ENCODE measurements at regions not wholly inside any gene's neighbourhood (a gene's known extent, or its start where the extent isn't known, plus 50 kb on each side); places are given as distances from the start of the nearest gene placed in this dataset.

- no peak for DNase-seq (ENCODE audit: low spot score)
Measured at GRCh38 chr17:33978889-33979288, 276.2 kb upstream of the CCL2 start.

- DNase-seq (ENCODE audit: low spot score), result no peak
Measured at GRCh38 chr17:33980193-33980592, 274.9 kb upstream of the CCL2 start.

GRCh38 chr17:33981711-33982601 is 273.1 kb upstream of the CCL2 start:
- no peak for DNase-seq (ENCODE audit: low spot score)

- no peak for DNase-seq (ENCODE audit: low spot score)
Measured at GRCh38 chr17:33982909-33983308, 272.2 kb upstream of the CCL2 start.

- DNase-seq (ENCODE audit: low spot score), result no peak
Measured at GRCh38 chr17:33983824-33984574, 271.1 kb upstream of the CCL2 start.

GRCh38 chr17:33986088-33986487 is 269.0 kb upstream of the CCL2 start:
- DNase-seq (ENCODE audit: low spot score), result no peak

- DNase-seq (ENCODE audit: low spot score), result no peak
Measured at GRCh38 chr17:33986566-33986965, 268.5 kb upstream of the CCL2 start.

GRCh38 chr17:33987162-33987561 is 267.9 kb upstream of the CCL2 start:
- no peak for DNase-seq (ENCODE audit: low spot score)

- no peak for DNase-seq (ENCODE audit: low spot score)
Measured at GRCh38 chr17:33989361-33990148, 265.5 kb upstream of the CCL2 start.

- no peak for DNase-seq (ENCODE audit: low spot score)
Measured at GRCh38 chr17:33990943-33991706, 264.0 kb upstream of the CCL2 start.

- DNase-seq (ENCODE audit: low spot score), result no peak
Measured at GRCh38 chr17:33992113-33992512, 263.0 kb upstream of the CCL2 start.

GRCh38 chr17:34000639-34001038 is 254.4 kb upstream of the CCL2 start:
- DNase-seq (ENCODE audit: low spot score), result no peak

GRCh38 chr17:34001246-34001645 is 253.8 kb upstream of the CCL2 start:
- no peak for DNase-seq (ENCODE audit: low spot score)

- no peak for DNase-seq (ENCODE audit: low spot score)
Measured at GRCh38 chr17:34006126-34006525, 249.0 kb upstream of the CCL2 start.

- DNase-seq (ENCODE audit: low spot score), result no peak
Measured at GRCh38 chr17:34008125-34008524, 247.0 kb upstream of the CCL2 start.

GRCh38 chr17:34009912-34010311 is 245.2 kb upstream of the CCL2 start:
- DNase-seq (ENCODE audit: low spot score), result no peak

GRCh38 chr17:34010534-34010933 is 244.6 kb upstream of the CCL2 start:
- no peak for DNase-seq (ENCODE audit: low spot score)

- DNase-seq (ENCODE audit: low spot score), result no peak
Measured at GRCh38 chr17:34011599-34011998, 243.5 kb upstream of the CCL2 start.

- DNase-seq (ENCODE audit: low spot score), result no peak
Measured at GRCh38 chr17:34012709-34013375, 242.2 kb upstream of the CCL2 start.

GRCh38 chr17:34015253-34015652 is 239.8 kb upstream of the CCL2 start:
- no peak for DNase-seq (ENCODE audit: low spot score)

GRCh38 chr17:34024386-34024785 is 230.7 kb upstream of the CCL2 start:
- no peak for DNase-seq (ENCODE audit: low spot score)

Data from left forelimb (tissue), 1 donor.